Neuronal stem cell (in vitro differentiated cells): ENCODE measurements at regions not wholly inside any gene's neighbourhood (a gene's known extent, or its start where the extent isn't known, plus 50 kb on each side); places are given as distances from the start of the nearest gene placed in this dataset.

Experiments used
- DNase-seq: peaks from one replicate; pipeline ENCODE4 v3.0.0-alpha.2; 2013; ENCODE audit warnings: low spot score
- H2AFZ ChIP-seq: one replicate; pipeline ENCODE4 v1.6.1; 2013; ENCODE audit warnings: mild to moderate bottlenecking, low read length, inconsistent platforms
- H2AK5ac ChIP-seq: 2 replicates; pipeline ENCODE4 v1.6.1; 2013; ENCODE audit warnings: low read depth, mild to moderate bottlenecking, inconsistent platforms, low read length, moderate library complexity, mixed read lengths
- H2BK120ac ChIP-seq: 2 replicates; pipeline ENCODE4 v1.6.1; 2013; ENCODE audit warnings: low read depth, mild to moderate bottlenecking, inconsistent platforms, low read length, moderate library complexity, mixed read lengths
- H2BK12ac ChIP-seq: one replicate; pipeline ENCODE4 v1.6.1; 2013; ENCODE audit warnings: low read length, inconsistent platforms
- H2BK15ac ChIP-seq: 2 replicates; pipeline ENCODE4 v1.6.1; 2013; ENCODE audit warnings: mild to moderate bottlenecking, low read length, inconsistent platforms, mixed read lengths
- H2BK5ac ChIP-seq: one replicate; pipeline ENCODE4 v1.6.1; 2013; ENCODE audit warnings: inconsistent platforms, mild to moderate bottlenecking, low read length, moderate library complexity
- H3K14ac ChIP-seq: one replicate; pipeline ENCODE4 v1.6.1; 2013; ENCODE audit warnings: low read length, inconsistent platforms
- H3K18ac ChIP-seq: 2 replicates; pipeline ENCODE4 v1.6.1; 2013; ENCODE audit warnings: low read length, inconsistent platforms
- H3K23ac ChIP-seq: 2 replicates; pipeline ENCODE4 v1.6.1; 2013; ENCODE audit warnings: low read depth, mild to moderate bottlenecking, mixed read lengths, low read length, inconsistent platforms; ENCODE audit not compliant: poor library complexity
- H3K27ac ChIP-seq: replicated peaks from 3 replicates; pipeline ENCODE4 v1.5.1; 2013; ENCODE audit warnings: low read length, inconsistent platforms
- H3K27me3 ChIP-seq, 3 experiments: 2 replicates each; pipeline ENCODE4 v1.6.1; 2013; ENCODE audit warnings: low read length in 3 of 3, mild to moderate bottlenecking in 2 of 3, inconsistent platforms in 1 of 3, low read depth in 1 of 3, mixed read lengths in 1 of 3, moderate library complexity in 1 of 3; ENCODE audit not compliant: control insufficient read depth in 3 of 3, insufficient read depth in 3 of 3
- H3K36me3 ChIP-seq, 2 donors: replicated peaks in 1 of 2; 2 replicates each; pipeline ENCODE4 v1.6.1; 2013; ENCODE audit warnings: low read length in 2 of 2; ENCODE audit not compliant: control insufficient read depth in 2 of 2, insufficient read depth in 2 of 2
- H3K4ac ChIP-seq: 2 replicates; pipeline ENCODE4 v1.6.1; 2013; ENCODE audit warnings: inconsistent platforms, mild to moderate bottlenecking, low read length, moderate library complexity
- H3K4me1 ChIP-seq, 2 donors: 1 replicate in 1 of 2; 2 replicates in 1 of 2; pipeline ENCODE4 v1.6.1; 2013; ENCODE audit warnings: low read length in 2 of 2, low read depth in 1 of 2; ENCODE audit not compliant: control insufficient read depth in 2 of 2, insufficient read depth in 1 of 2
- H3K4me2 ChIP-seq: one replicate; pipeline ENCODE4 v1.6.1; 2013; ENCODE audit warnings: mild to moderate bottlenecking, low read length, inconsistent platforms; ENCODE audit not compliant: insufficient read depth, poor library complexity, severe bottlenecking
- H3K4me3 ChIP-seq, 2 donors: 2 replicates each; pipeline ENCODE4 v1.5.1; 2013; ENCODE audit warnings: low read length in 2 of 2, mild to moderate bottlenecking in 2 of 2, inconsistent platforms in 1 of 2, moderate library complexity in 1 of 2
- H3K79me1 ChIP-seq: one replicate; pipeline ENCODE4 v1.6.1; 2013; ENCODE audit warnings: low read depth, mild to moderate bottlenecking, inconsistent platforms, low read length, moderate library complexity
- H3K9ac ChIP-seq: one replicate; pipeline ENCODE4 v1.6.1; 2013; ENCODE audit warnings: mild to moderate bottlenecking, low read depth, low read length, inconsistent platforms; ENCODE audit not compliant: poor library complexity
- H3K9me3 ChIP-seq, 2 donors: replicated peaks in 1 of 2; 2 replicates each; pipeline versions ENCODE3 to v1.6.1; 2013; ENCODE audit warnings: low read length in 2 of 2, mild to moderate bottlenecking in 2 of 2, inconsistent platforms in 1 of 2, low read depth in 1 of 2, mixed read lengths in 1 of 2, moderate library complexity in 1 of 2; ENCODE audit not compliant: control insufficient read depth in 2 of 2, insufficient read depth in 1 of 2
- H4K8ac ChIP-seq: one replicate; pipeline ENCODE4 v1.6.1; 2013; ENCODE audit warnings: low read depth, mild to moderate bottlenecking, inconsistent platforms, low read length, moderate library complexity
- H4K91ac ChIP-seq: one replicate; pipeline ENCODE4 v1.6.1; 2013; ENCODE audit warnings: low read length, low read depth, mild to moderate bottlenecking, inconsistent platforms; ENCODE audit not compliant: poor library complexity
- WGBS, 2 donors: extraction: QIAGEN DNeasy Blood & Tissue Kit; methylation state at CpG; one replicate each; pipeline ENCODE4 v1.1.7; 2013; ENCODE audit warnings: missing lambda C conversion rate in 2 of 2, mixed read lengths in 1 of 2; ENCODE audit not compliant: insufficient read length in 2 of 2, insufficient replicate concordance in 1 of 2; ENCODE audit errors: extremely low coverage in 2 of 2; 5-methylcytosine and 5-hydroxymethylcytosine counted together

GRCh38 chr5:53319315-53319714, 161.1 kb upstream of the FST start:
- no CpG with 5 or more reads among the region's 5 CpGs for WGBS, 2 donors

GRCh38 chr5:53321073-53321472, 159.4 kb upstream of the FST start:
- Histone ChIP-seq H3K9ac (no peak overlapping the region), H3K79me1 (no peaks in the 10 kb centered on the region), H3K4ac (no peak overlapping the region), H2AK5ac (no peak overlapping the region), H3K36me3 (no peaks in the 10 kb centered on the region), H2AFZ (no peak overlapping the region), H2BK120ac (no peak overlapping the region), H3K23ac (no peak overlapping the region), H4K8ac (no peak overlapping the region), H2BK12ac (no peak overlapping the region), H3K18ac (no peak overlapping the region), H3K9me3 (no peaks in the 10 kb centered on the region), H3K14ac (no peak overlapping the region), H3K27me3 (no peaks in the 10 kb centered on the region), H3K4me1 (no peaks in the 10 kb centered on the region), H4K91ac (no peak overlapping the region), H3K27ac (no peak overlapping the region), H2BK15ac (no peak overlapping the region), H3K4me3 (no peak overlapping the region), H3K4me2 (no peak overlapping the region), H2BK5ac (no peak overlapping the region)
- no peak for DNase-seq
- no CpG with 5 or more reads among the region's 1 CpG for WGBS, 2 donors

More at GRCh38 chr5:53319315-53319714, 161.1 kb upstream of the FST start:
- Histone ChIP-seq H2BK12ac (no peak overlapping the region), H3K36me3 (no peaks in the 10 kb centered on the region), H2BK5ac (no peak overlapping the region), H3K9me3 (no peaks in the 10 kb centered on the region), H2BK120ac (no peak overlapping the region), H3K4me2 (no peak overlapping the region), H3K4me3 (no peak overlapping the region), H3K4ac (no peak overlapping the region), H4K91ac (no peak overlapping the region), H2AFZ (no peak overlapping the region), H3K14ac (no peak overlapping the region), H3K18ac (no peak overlapping the region), H3K23ac (no peak overlapping the region), H3K4me1 (no peaks in the 10 kb centered on the region), H3K79me1 (no peaks in the 10 kb centered on the region), H3K27ac (no peak overlapping the region), H3K9ac (no peak overlapping the region), H2BK15ac (no peak overlapping the region), H2AK5ac (no peak overlapping the region), H4K8ac (no peak overlapping the region), H3K27me3 (no peaks in the 10 kb centered on the region)
- DNase-seq: no peak

- Histone ChIP-seq H3K23ac (no peak overlapping the region), H3K4me1 (no peaks in the 10 kb centered on the region), H3K27ac (no peak overlapping the region), H3K9me3 (no peaks in the 10 kb centered on the region), H3K4me2 (no peak overlapping the region), H3K9ac (no peak overlapping the region), H3K14ac (no peak overlapping the region), H2AFZ (no peak overlapping the region), H3K79me1 (no peaks in the 10 kb centered on the region), H4K8ac (no peak overlapping the region), H2AK5ac (no peak overlapping the region), H2BK15ac (no peak overlapping the region), H2BK120ac (no peak overlapping the region), H4K91ac (no peak overlapping the region), H3K18ac (no peak overlapping the region), H3K4me3 (no peak overlapping the region), H3K27me3 (no peaks in the 10 kb centered on the region), H3K36me3 (no peaks in the 10 kb centered on the region), H2BK5ac (no peak overlapping the region), H3K4ac (no peak overlapping the region), H2BK12ac (no peak overlapping the region)
- no peak for DNase-seq
- no CpG with 5 or more reads among the region's 2 CpGs for WGBS, 2 donors
These were observed 158.7 kb upstream of the FST start for GRCh38 chr5:53321721-53322120.

- no peak overlapping the region for H3K4me2 ChIP-seq
- no peak overlapping the region for H2BK15ac ChIP-seq
- H3K27me3 ChIP-seq: no peaks in the 10 kb centered on the region
- H2BK120ac ChIP-seq: no peak overlapping the region
- H3K23ac ChIP-seq: no peak overlapping the region
- H2BK5ac ChIP-seq: no peak overlapping the region
- no peak overlapping the region for H3K9ac ChIP-seq
- no peak overlapping the region for H4K91ac ChIP-seq
- H2AK5ac ChIP-seq: no peak overlapping the region
- no peak overlapping the region for H2AFZ ChIP-seq
- no peak overlapping the region for H3K4me3 ChIP-seq
- H3K4ac ChIP-seq: no peak overlapping the region
- WGBS, 2 donors: no CpG with 5 or more reads among the region's 1 CpG
- H3K18ac ChIP-seq: no peak overlapping the region
- no peak overlapping the region for H2BK12ac ChIP-seq
- H3K79me1 ChIP-seq: no peaks in the 10 kb centered on the region
- no peaks in the 10 kb centered on the region for H3K4me1 ChIP-seq
- no peak overlapping the region for H4K8ac ChIP-seq
- no peaks in the 10 kb centered on the region for H3K9me3 ChIP-seq
- no peak for DNase-seq
- no peak overlapping the region for H3K27ac ChIP-seq
- no peak overlapping the region for H3K14ac ChIP-seq
- no peaks in the 10 kb centered on the region for H3K36me3 ChIP-seq
These were observed 158.2 kb upstream of the FST start for GRCh38 chr5:53322257-53322656.
